ENCODE measurements at regions not wholly inside any gene's neighbourhood (a gene's known extent, or its start where the extent isn't known, plus 50 kb on each side); places are given as distances from the start of the nearest gene placed in this dataset.
"Not testable (repeated sequence)": the region's sequence is repeated elsewhere in the genome, so short reads cannot be mapped to it uniquely, and the experiment has no call there.

GRCh38 chr2:132271794-132272193, 110.0 kb upstream of the ANKRD30BL start:
- not testable (repeated sequence) for TF ChIP-seq ZC3H4 (CRISPR knock-in tag; IDR thresholded peaks at IDR 0.05; ENCODE audit: borderline replicate concordance); POLR2AphosphoS5 (IDR thresholded peaks at IDR 0.05; ENCODE audit: control insufficient read depth, insufficient read depth, low read depth, low read length); DEAF1 (CRISPR knock-in tag; IDR thresholded peaks at IDR 0.05); ESRRA (IDR thresholded peaks at IDR 0.05; ENCODE audit: borderline replicate concordance, low read depth); FOXK2 (conservative IDR thresholded peaks at IDR 0.05 in 1 of 2, IDR thresholded peaks at IDR 0.05 in 1 of 2; ENCODE audit: low read depth in 2 of 2); ZNF184 (CRISPR knock-in tag; IDR thresholded peaks at IDR 0.05); THAP7 (CRISPR knock-in tag; IDR thresholded peaks at IDR 0.05); ZBTB7A (IDR thresholded peaks at IDR 0.05; ENCODE audit: borderline replicate concordance, control insufficient read depth, low read depth, low read length); ZNF707 (CRISPR knock-in tag; conservative IDR thresholded peaks at IDR 0.05); NFYB (IDR thresholded peaks at IDR 0.05; ENCODE audit: extremely low read depth, insufficient read length)
